ENCODE measurements at regions not wholly inside any gene's neighbourhood (a gene's known extent, or its start where the extent isn't known, plus 50 kb on each side); places are given as distances from the start of the nearest gene placed in this dataset.

DNA sequence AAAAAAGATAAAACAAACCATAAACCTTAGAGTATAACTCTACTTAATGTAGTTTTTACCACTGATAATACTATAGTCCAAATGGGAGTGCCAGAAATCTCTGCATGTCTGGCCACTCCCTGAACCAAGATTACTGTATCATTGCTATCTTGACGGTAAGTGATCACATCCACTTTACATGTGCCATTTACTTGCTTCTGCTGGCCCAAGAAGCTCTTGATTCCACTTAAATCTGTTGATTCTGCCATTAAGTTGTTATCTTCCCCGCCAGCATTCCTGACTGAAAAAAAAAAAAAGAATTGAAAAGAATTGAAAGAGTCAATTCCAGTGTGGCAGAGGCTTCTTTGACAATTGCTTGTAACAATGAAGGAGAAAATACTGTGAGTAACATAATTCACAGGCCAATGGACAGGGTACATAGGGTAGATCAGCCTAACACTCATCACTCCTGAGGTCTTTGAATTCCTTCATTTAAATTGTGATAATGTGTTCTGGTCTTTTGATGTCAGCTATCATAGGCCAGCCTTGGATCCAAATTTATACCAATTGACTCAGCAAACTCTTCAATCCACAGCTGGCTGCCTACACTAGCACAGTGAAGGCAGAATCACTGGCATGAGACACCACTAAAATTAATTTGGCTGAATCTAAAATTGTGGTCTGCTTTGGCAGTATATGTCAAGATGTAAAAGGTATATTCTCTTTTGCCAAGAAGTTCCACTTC lies 665.2 kb upstream of the FLRT2 start:
- Histone ChIP-seq H3K4me1 (ENCODE audit: control insufficient read depth in 2 of 3, insufficient read depth in 2 of 3, low read depth in 1 of 3, low read length in 3 of 3) (no peaks in the 10 kb centered on the region), H3K27ac (ENCODE audit: low read depth in 2 of 2, low read length in 2 of 2) (no peak overlapping the region), H3K9ac (ENCODE audit: low read length in 3 of 3) (no peak overlapping the region), H3K27me3 (ENCODE audit: control insufficient read depth, insufficient read depth, low read length) (no peaks in the 10 kb centered on the region), H3K4me3 (ENCODE audit: low read length in 3 of 3) (no peak overlapping the region), H3K36me3 (ENCODE audit: control insufficient read depth in 2 of 3, insufficient read depth in 3 of 3, low read length in 3 of 3) (no peaks in the 10 kb centered on the region), H3K9me3 (ENCODE audit: control insufficient read depth in 2 of 3, insufficient read depth in 1 of 3, low read length in 3 of 3) (no peaks in the 10 kb centered on the region)
- intact Hi-C loops (cut with DNase I), result no loop called here
- TF ChIP-seq, protein P1, sequence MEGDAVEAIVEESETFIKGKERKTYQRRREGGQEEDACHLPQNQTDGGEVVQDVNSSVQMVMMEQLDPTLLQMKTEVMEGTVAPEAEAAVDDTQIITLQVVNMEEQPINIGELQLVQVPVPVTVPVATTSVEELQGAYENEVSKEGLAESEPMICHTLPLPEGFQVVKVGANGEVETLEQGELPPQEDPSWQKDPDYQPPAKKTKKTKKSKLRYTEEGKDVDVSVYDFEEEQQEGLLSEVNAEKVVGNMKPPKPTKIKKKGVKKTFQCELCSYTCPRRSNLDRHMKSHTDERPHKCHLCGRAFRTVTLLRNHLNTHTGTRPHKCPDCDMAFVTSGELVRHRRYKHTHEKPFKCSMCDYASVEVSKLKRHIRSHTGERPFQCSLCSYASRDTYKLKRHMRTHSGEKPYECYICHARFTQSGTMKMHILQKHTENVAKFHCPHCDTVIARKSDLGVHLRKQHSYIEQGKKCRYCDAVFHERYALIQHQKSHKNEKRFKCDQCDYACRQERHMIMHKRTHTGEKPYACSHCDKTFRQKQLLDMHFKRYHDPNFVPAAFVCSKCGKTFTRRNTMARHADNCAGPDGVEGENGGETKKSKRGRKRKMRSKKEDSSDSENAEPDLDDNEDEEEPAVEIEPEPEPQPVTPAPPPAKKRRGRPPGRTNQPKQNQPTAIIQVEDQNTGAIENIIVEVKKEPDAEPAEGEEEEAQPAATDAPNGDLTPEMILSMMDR (IDR thresholded peaks at IDR 0.05; ENCODE audit: borderline replicate concordance, extremely low read depth, insufficient read depth), result no peak
- DNase-seq (no peak), FAIRE-seq (no peak)

- intact Hi-C loops (cut with DNase I), result no loop called here
- Histone ChIP-seq H3K9me3 (ENCODE audit: control insufficient read depth in 2 of 3, insufficient read depth in 1 of 3, low read length in 3 of 3) (no peaks in the 10 kb centered on the region), H3K36me3 (ENCODE audit: control insufficient read depth in 2 of 3, insufficient read depth in 3 of 3, low read length in 3 of 3) (no peaks in the 10 kb centered on the region), H3K4me1 (ENCODE audit: control insufficient read depth in 2 of 3, insufficient read depth in 2 of 3, low read depth in 1 of 3, low read length in 3 of 3) (no peaks in the 10 kb centered on the region), H3K4me3 (ENCODE audit: low read length in 3 of 3) (no peak overlapping the region), H3K27ac (ENCODE audit: low read depth in 2 of 2, low read length in 2 of 2) (no peak overlapping the region), H3K27me3 (ENCODE audit: control insufficient read depth, insufficient read depth, low read length) (no peaks in the 10 kb centered on the region), H3K9ac (ENCODE audit: low read length in 3 of 3) (no peak overlapping the region)
- TF ChIP-seq, protein P1 (IDR thresholded peaks at IDR 0.05; ENCODE audit: borderline replicate concordance, extremely low read depth, insufficient read depth), result no peak
- FAIRE-seq, result no peak
- no peak for DNase-seq
Observed at GRCh38 chr14:84871734-84872133, 658.2 kb upstream of the FLRT2 start.

- no peaks in the 10 kb centered on the region for H3K36me3 ChIP-seq (ENCODE audit: control insufficient read depth in 2 of 3, insufficient read depth in 3 of 3, low read length in 3 of 3)
- no peak overlapping the region for H3K9ac ChIP-seq (ENCODE audit: low read length in 3 of 3)
- FAIRE-seq (no peak), DNase-seq (no peak)
- TF ChIP-seq, protein P1 (IDR thresholded peaks at IDR 0.05; ENCODE audit: borderline replicate concordance, extremely low read depth, insufficient read depth), result no peak
- intact Hi-C loops (cut with DNase I), result no loop called here
- H3K9me3 ChIP-seq (ENCODE audit: control insufficient read depth in 2 of 3, insufficient read depth in 1 of 3, low read length in 3 of 3), result no peaks in the 10 kb centered on the region
- H3K4me3 ChIP-seq (ENCODE audit: low read length in 3 of 3), result no peak overlapping the region
- no peaks in the 10 kb centered on the region for H3K27me3 ChIP-seq (ENCODE audit: control insufficient read depth, insufficient read depth, low read length)
- H3K27ac ChIP-seq (ENCODE audit: low read depth in 2 of 2, low read length in 2 of 2), result no peak overlapping the region
- no peaks in the 10 kb centered on the region for H3K4me1 ChIP-seq (ENCODE audit: control insufficient read depth in 2 of 3, insufficient read depth in 2 of 3, low read depth in 1 of 3, low read length in 3 of 3)
Observed at GRCh38 chr14:84874436-84874835, 655.5 kb upstream of the FLRT2 start.

GRCh38 chr14:84877061-84877460 lies 652.9 kb upstream of the FLRT2 start:
- TF ChIP-seq, protein P1 (IDR thresholded peaks at IDR 0.05; ENCODE audit: borderline replicate concordance, extremely low read depth, insufficient read depth), result no peak
- H3K4me3 ChIP-seq (ENCODE audit: low read length in 3 of 3), result no peak overlapping the region
- H3K27ac ChIP-seq (ENCODE audit: low read depth in 2 of 2, low read length in 2 of 2), result no peak overlapping the region
- no peak overlapping the region for H3K9ac ChIP-seq (ENCODE audit: low read length in 3 of 3)
- FAIRE-seq (no peak), DNase-seq (no peak)
- no peaks in the 10 kb centered on the region for H3K4me1 ChIP-seq (ENCODE audit: control insufficient read depth in 2 of 3, insufficient read depth in 2 of 3, low read depth in 1 of 3, low read length in 3 of 3)
- intact Hi-C loops (cut with DNase I), result no loop called here
- no peaks in the 10 kb centered on the region for H3K9me3 ChIP-seq (ENCODE audit: control insufficient read depth in 2 of 3, insufficient read depth in 1 of 3, low read length in 3 of 3)
- no peaks in the 10 kb centered on the region for H3K36me3 ChIP-seq (ENCODE audit: control insufficient read depth in 2 of 3, insufficient read depth in 3 of 3, low read length in 3 of 3)
- H3K27me3 ChIP-seq (ENCODE audit: control insufficient read depth, insufficient read depth, low read length), result no peaks in the 10 kb centered on the region

Data from kidney (tissue), 13 donors.